Liver (tissue), 8 donors: ENCODE measurements at regions not wholly inside any gene's neighbourhood (a gene's known extent, or its start where the extent isn't known, plus 50 kb on each side); places are given as distances from the start of the nearest gene placed in this dataset.

ENCODE experiments used
- DNase-seq: peaks from one replicate; pipeline ENCODE4 v3.0.0-alpha.2; 2017; ENCODE audit warnings: low spot score
- H3K27ac ChIP-seq, 2 donors: one replicate each; pipeline ENCODE4 v1.7.0; 2013; ENCODE audit warnings: inconsistent platforms in 2 of 2, low read length in 2 of 2, control low read depth in 1 of 2, low read depth in 1 of 2, mild to moderate bottlenecking in 1 of 2
- H3K27me3 ChIP-seq, 4 donors: one replicate each; pipeline versions ENCODE4 v1.6.1 to v1.7.0; 2013; ENCODE audit warnings: low read length in 3 of 4, inconsistent platforms in 1 of 4, mild to moderate bottlenecking in 1 of 4, moderate library complexity in 1 of 4; ENCODE audit not compliant: control insufficient read depth in 4 of 4, insufficient read depth in 4 of 4
- H3K36me3 ChIP-seq, 4 donors: one replicate each; pipeline versions ENCODE4 v1.6.1 to v1.7.0; 2013; ENCODE audit warnings: low read length in 3 of 4, mild to moderate bottlenecking in 3 of 4, low read depth in 1 of 4, moderate library complexity in 1 of 4; ENCODE audit not compliant: control insufficient read depth in 4 of 4, insufficient read depth in 3 of 4
- H3K4me1 ChIP-seq, 4 donors: one replicate each; pipeline versions ENCODE4 v1.6.1 to v1.7.0; 2013; ENCODE audit warnings: low read length in 3 of 4, mild to moderate bottlenecking in 3 of 4, moderate library complexity in 1 of 4; ENCODE audit not compliant: control insufficient read depth in 4 of 4, insufficient read depth in 4 of 4
- H3K4me3 ChIP-seq, 3 donors: one replicate each; pipeline versions ENCODE4 v1.6.1 to v1.7.0; 2013; ENCODE audit warnings: low read length in 3 of 3, control low read depth in 1 of 3, low read depth in 1 of 3, mild to moderate bottlenecking in 1 of 3
- H3K9ac ChIP-seq, 2 donors: one replicate each; pipeline ENCODE4 v1.7.0; 2013; ENCODE audit warnings: low read length in 2 of 2, mild to moderate bottlenecking in 2 of 2, moderate library complexity in 2 of 2, control low read depth in 1 of 2, low read depth in 1 of 2
- H3K9me3 ChIP-seq, 4 donors: one replicate each; pipeline versions ENCODE4 v1.6.1 to v1.7.0; 2013; ENCODE audit warnings: low read length in 3 of 4; ENCODE audit not compliant: control insufficient read depth in 4 of 4
- EGR1 ChIP-seq, 2 donors: IDR thresholded peaks; 2 replicates each; pipeline ENCODE4 v1.6.1; 2016 to 2018; ENCODE audit warnings: antibody characterized with exemption in 2 of 2, low read depth in 2 of 2
- FOXA1 ChIP-seq: IDR thresholded peaks from 2 replicates; pipeline ENCODE4 v1.6.1; 2016; ENCODE audit warnings: antibody characterized with exemption
- FOXA2 ChIP-seq: IDR thresholded peaks from 2 replicates; pipeline ENCODE4 v1.6.1; 2016; ENCODE audit warnings: antibody characterized with exemption
- GABPA ChIP-seq, 2 donors: IDR thresholded peaks in 1 of 2; conservative IDR thresholded peaks in 1 of 2; 2 replicates each; pipeline ENCODE4 v1.6.1; 2016; ENCODE audit warnings: antibody characterized with exemption in 2 of 2, mild to moderate bottlenecking in 1 of 2, moderate library complexity in 1 of 2
- HNF4A ChIP-seq, 2 donors: conservative IDR thresholded peaks; 2 replicates each; pipeline ENCODE4 v1.6.1; 2016; ENCODE audit warnings: antibody characterized with exemption in 2 of 2, mild to moderate bottlenecking in 2 of 2
- HNF4G ChIP-seq: IDR thresholded peaks from 2 replicates; pipeline ENCODE4 v1.6.1; 2016; ENCODE audit warnings: antibody characterized with exemption
- JUND ChIP-seq, 2 donors: IDR thresholded peaks; 2 replicates each; pipeline ENCODE4 v1.6.1; 2016; ENCODE audit warnings: antibody characterized with exemption in 2 of 2
- MAX ChIP-seq: IDR thresholded peaks from 2 replicates; pipeline ENCODE4 v1.6.1; 2016; ENCODE audit warnings: antibody characterized with exemption
- NR2F2 ChIP-seq: IDR thresholded peaks from 2 replicates; pipeline ENCODE4 v1.6.1; 2016; ENCODE audit warnings: antibody characterized with exemption
- RAD21 ChIP-seq, 2 donors: IDR thresholded peaks; 2 replicates each; pipeline ENCODE4 v1.6.1; 2016; ENCODE audit warnings: antibody characterized with exemption in 2 of 2, mild to moderate bottlenecking in 2 of 2
- REST ChIP-seq: IDR thresholded peaks from 2 replicates; pipeline ENCODE4 v1.6.1; 2016; ENCODE audit warnings: antibody characterized with exemption, mild to moderate bottlenecking
- RXRA ChIP-seq, 2 donors: IDR thresholded peaks; 2 replicates each; pipeline ENCODE4 v1.6.1; 2017 to 2018; ENCODE audit warnings: antibody characterized with exemption in 2 of 2, mild to moderate bottlenecking in 1 of 2
- SP1 ChIP-seq: IDR thresholded peaks from 2 replicates; pipeline ENCODE4 v1.6.1; 2018; ENCODE audit warnings: antibody characterized with exemption, mild to moderate bottlenecking
- YY1 ChIP-seq: IDR thresholded peaks from 2 replicates; pipeline ENCODE4 v1.6.1; 2016; ENCODE audit warnings: antibody characterized with exemption, mild to moderate bottlenecking
- WGBS: extraction: QIAGEN DNeasy Blood & Tissue Kit; methylation state at CpG from one replicate; pipeline ENCODE4 v1.1.7; 2013; 5-methylcytosine and 5-hydroxymethylcytosine counted together
- TF ChIP-seq, protein P1 (sequence below): IDR thresholded peaks from 2 replicates; pipeline ENCODE4 v1.6.1; 2016; ENCODE audit warnings: antibody characterized with exemption
- TF ChIP-seq, protein P2 (sequence below): fragments of 150-350 bp; IDR thresholded peaks from 2 replicates; pipeline ENCODE4 v1.5.1; 2017; ENCODE audit warnings: improper control_type of control experiment, low read depth, low read length; ENCODE audit not compliant: missing input control
- donor health status: healthy.
- donor health status: healthy.
- donor health status: healthy.
- donor health status: healthy.
- donor health status: healthy.

DNA sequence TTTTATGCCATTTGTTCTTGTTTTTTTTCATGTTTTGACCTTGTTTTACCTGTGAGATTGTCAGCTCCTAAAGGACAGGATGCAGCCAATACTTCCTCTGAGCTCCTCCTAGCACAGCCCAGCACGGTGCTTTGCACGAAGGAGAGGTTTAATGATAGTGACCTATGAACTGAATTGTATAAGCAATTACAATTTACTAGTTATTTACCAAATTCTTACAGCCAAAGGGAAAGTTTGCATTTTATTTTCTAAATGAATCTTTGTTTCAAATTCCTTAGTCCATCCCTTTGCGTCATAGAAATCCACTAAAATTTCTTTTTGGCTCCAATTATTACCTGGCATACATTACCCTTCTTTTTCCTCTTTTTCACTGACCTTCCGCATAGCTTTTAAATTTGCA lies 326.1 kb downstream of the TDRD15 start:
- WGBS, result 77% methylated on average over 4 of the region's 4 CpGs
- Histone ChIP-seq H3K9ac (no peak overlapping the region), H3K4me3 (no peak overlapping the region), H3K9me3 (no peaks in the 10 kb centered on the region), H3K4me1 (no peaks in the 10 kb centered on the region), H3K27me3 (no peaks in the 10 kb centered on the region), H3K36me3 (no peaks in the 10 kb centered on the region), H3K27ac (no peak overlapping the region)
- DNase-seq, result no peak
- TF ChIP-seq RAD21 (IDR thresholded peaks at IDR 0.05), result no peak
- no peak for TF ChIP-seq FOXA1
- no peak for TF ChIP-seq SP1
- no peak for TF ChIP-seq HNF4G
- TF ChIP-seq RXRA (IDR thresholded peaks at IDR 0.05), result no peak
- no peak for TF ChIP-seq YY1
- TF ChIP-seq HNF4A (conservative IDR thresholded peaks at IDR 0.05), result no peak
- TF ChIP-seq JUND (IDR thresholded peaks at IDR 0.05), result no peak
- TF ChIP-seq, protein P1, sequence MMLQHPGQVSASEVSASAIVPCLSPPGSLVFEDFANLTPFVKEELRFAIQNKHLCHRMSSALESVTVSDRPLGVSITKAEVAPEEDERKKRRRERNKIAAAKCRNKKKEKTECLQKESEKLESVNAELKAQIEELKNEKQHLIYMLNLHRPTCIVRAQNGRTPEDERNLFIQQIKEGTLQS, result no peak
- TF ChIP-seq NR2F2, result no peak
- TF ChIP-seq FOXA2, result no peak
- no peak for TF ChIP-seq GABPA (IDR thresholded peaks at IDR 0.05 in 1 of 2, conservative IDR thresholded peaks at IDR 0.05 in 1 of 2)
- no peak for TF ChIP-seq MAX

DNA sequence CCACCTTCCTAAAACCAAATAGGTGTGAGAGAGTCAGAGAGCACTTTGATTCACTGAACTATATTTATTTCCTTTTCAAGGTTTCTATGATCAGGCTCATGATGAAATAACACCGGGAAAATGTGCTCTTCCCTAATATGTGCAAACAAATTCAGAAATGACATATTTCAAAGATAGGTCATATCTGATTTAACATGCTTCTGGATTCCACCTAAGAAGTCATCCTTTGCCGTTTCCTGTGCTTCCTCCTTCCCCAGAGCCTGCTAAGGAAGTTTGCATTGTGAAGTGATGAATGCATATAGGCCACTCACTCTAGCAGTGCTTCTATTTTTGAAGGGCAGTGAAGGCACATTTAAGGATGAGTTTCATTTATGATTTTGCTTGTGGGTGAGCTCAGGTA lies 327.6 kb downstream of the TDRD15 start:
- DNase-seq, result no peak
- WGBS, result 62% methylated on average over 2 of the region's 2 CpGs
- TF ChIP-seq HNF4G (no peak), HNF4A (conservative IDR thresholded peaks at IDR 0.05) (no peak), YY1 (no peak), MAX (no peak), SP1 (no peak), FOXA1 (no peak), EGR1 (IDR thresholded peaks at IDR 0.05; ENCODE audit: low read depth in 2 of 2) (no peak), RAD21 (IDR thresholded peaks at IDR 0.05) (no peak), RXRA (IDR thresholded peaks at IDR 0.05) (no peak), REST (no peak)
- TF ChIP-seq, protein P2, sequence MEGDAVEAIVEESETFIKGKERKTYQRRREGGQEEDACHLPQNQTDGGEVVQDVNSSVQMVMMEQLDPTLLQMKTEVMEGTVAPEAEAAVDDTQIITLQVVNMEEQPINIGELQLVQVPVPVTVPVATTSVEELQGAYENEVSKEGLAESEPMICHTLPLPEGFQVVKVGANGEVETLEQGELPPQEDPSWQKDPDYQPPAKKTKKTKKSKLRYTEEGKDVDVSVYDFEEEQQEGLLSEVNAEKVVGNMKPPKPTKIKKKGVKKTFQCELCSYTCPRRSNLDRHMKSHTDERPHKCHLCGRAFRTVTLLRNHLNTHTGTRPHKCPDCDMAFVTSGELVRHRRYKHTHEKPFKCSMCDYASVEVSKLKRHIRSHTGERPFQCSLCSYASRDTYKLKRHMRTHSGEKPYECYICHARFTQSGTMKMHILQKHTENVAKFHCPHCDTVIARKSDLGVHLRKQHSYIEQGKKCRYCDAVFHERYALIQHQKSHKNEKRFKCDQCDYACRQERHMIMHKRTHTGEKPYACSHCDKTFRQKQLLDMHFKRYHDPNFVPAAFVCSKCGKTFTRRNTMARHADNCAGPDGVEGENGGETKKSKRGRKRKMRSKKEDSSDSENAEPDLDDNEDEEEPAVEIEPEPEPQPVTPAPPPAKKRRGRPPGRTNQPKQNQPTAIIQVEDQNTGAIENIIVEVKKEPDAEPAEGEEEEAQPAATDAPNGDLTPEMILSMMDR, result no peak
- Histone ChIP-seq H3K27ac (no peak overlapping the region), H3K27me3 (no peaks in the 10 kb centered on the region), H3K4me3 (no peak overlapping the region), H3K4me1 (no peaks in the 10 kb centered on the region), H3K9me3 (no peaks in the 10 kb centered on the region), H3K36me3 (no peaks in the 10 kb centered on the region), H3K9ac (no peak overlapping the region)
